MM.1S (cell line): ENCODE measurements at regions not wholly inside any gene's neighbourhood (a gene's known extent, or its start where the extent isn't known, plus 50 kb on each side); places are given as distances from the start of the nearest gene placed in this dataset.

ENCODE experiments used
- EZH2phosphoT487 ChIP-seq: fragments of 300-600 bp; sonication (generic); IDR thresholded peaks from 2 replicates; pipeline ENCODE4 v1.6.1; 2018; ENCODE audit warnings: antibody characterized with exemption, low read length
- TF ChIP-seq, protein P1 (sequence below): fragments of 300-600 bp; sonication (generic); IDR thresholded peaks from 2 replicates; pipeline ENCODE4 v1.5.1; 2016; ENCODE audit warnings: antibody characterized with exemption, low read length, mixed read lengths

DNA sequence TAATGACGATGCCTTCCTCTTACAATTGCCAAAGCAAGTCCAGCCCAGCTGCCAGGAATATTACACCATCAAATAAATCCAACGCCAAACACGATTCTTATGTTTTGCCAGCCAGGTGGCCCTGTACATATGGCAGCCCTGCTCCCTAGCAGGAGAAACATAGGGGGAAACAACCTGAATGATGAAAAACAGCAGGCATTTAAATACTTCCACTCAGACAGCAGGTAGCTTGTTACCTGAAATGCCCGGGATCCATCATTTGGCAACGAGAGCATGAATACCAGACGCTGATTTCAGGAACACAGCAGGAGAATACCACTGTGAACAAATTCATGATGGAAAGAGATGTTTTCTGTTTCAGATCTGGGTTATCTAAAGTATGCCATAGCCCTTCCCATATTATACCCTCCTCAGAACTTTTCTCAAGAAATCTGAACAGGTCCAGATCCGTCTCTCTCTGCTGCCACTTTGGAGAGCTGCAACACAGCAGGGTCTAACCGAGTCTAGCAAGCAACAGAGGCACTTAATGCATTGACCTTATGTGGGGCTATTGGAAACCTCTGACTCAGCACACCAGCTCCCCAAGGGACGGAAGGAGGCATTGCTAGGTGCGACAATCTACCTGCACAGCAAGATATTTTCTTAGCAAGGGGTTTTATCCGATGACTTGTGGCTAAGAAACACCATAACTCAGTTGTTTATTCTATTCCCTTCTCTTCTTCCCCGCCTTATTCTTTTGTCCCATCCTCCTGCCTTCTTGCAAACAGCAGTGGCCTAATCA lies 166.3 kb downstream of the BARHL2 start:
- TF ChIP-seq, protein P1, sequence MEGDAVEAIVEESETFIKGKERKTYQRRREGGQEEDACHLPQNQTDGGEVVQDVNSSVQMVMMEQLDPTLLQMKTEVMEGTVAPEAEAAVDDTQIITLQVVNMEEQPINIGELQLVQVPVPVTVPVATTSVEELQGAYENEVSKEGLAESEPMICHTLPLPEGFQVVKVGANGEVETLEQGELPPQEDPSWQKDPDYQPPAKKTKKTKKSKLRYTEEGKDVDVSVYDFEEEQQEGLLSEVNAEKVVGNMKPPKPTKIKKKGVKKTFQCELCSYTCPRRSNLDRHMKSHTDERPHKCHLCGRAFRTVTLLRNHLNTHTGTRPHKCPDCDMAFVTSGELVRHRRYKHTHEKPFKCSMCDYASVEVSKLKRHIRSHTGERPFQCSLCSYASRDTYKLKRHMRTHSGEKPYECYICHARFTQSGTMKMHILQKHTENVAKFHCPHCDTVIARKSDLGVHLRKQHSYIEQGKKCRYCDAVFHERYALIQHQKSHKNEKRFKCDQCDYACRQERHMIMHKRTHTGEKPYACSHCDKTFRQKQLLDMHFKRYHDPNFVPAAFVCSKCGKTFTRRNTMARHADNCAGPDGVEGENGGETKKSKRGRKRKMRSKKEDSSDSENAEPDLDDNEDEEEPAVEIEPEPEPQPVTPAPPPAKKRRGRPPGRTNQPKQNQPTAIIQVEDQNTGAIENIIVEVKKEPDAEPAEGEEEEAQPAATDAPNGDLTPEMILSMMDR: no peak
- no peak for TF ChIP-seq EZH2phosphoT487
